ENCODE measurements at regions not wholly inside any gene's neighbourhood (a gene's known extent, or its start where the extent isn't known, plus 50 kb on each side); places are given as distances from the start of the nearest gene placed in this dataset.

DNA sequence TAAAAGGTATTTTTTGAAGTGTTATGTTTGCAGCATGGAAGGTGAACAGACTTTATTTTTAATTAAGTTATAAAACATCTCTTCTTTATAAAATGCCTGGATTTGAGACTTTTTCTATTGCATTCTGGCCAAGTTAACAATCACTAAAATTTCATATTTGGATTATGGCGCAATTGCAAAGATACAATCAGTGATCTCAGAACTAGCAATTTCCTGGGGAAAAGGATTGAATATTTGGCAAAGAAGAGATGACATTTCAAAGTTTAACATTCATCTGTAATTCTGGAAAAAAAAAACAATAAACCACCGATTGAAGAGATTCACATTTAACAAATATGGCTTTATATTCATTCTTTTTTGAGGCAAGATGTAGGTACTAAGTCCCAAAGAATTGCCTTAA lies 378.0 kb downstream of the LRRC70 start:
- 76% methylated on average over 2 of the region's 2 CpGs for WGBS
- H3K27me3 ChIP-seq = no peaks in the 10 kb centered on the region

DNA sequence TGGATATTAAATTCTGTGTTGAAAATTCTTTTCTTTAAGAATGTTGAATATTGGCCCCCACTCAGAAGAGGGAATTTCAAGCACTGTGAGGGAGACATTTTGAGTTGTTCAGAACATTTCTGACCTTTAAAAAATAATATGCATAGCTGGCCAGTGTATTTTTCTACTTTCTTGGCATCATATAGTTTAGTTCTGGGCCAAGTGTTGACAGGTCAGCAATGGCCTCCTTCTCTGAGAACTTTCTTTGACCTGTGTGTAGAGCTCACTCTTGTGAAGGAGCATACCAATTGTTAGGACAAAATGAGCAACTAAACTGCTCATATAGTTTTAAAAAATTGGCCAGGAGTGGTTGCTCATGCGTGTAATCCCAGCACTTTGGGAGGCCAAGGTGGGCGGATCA lies 376.0 kb downstream of the LRRC70 start:
- H3K27me3 ChIP-seq = no peaks in the 10 kb centered on the region
- no peak overlapping the region for H3K4me3 ChIP-seq
- no peak overlapping the region for H3K27ac ChIP-seq
- DNase-seq (ENCODE audit: low spot score in 2 of 2) = no peak
- no peaks in the 10 kb centered on the region for H3K9me3 ChIP-seq
- H3K36me3 ChIP-seq = no peaks in the 10 kb centered on the region
- 100% methylated on average over 2 of the region's 2 CpGs for WGBS
- TF ChIP-seq EP300 (IDR thresholded peaks at IDR 0.05) = no peak
- TF ChIP-seq CTCF (IDR thresholded peaks at IDR 0.05) = no peak
- no peaks in the 10 kb centered on the region for H3K4me1 ChIP-seq

More for the DNA sequence above, 378.0 kb downstream of the LRRC70 start:
- no peak for DNase-seq (ENCODE audit: low spot score in 2 of 2)
- TF ChIP-seq POLR2AphosphoS5 (IDR thresholded peaks at IDR 0.05) (no peak), POLR2A (IDR thresholded peaks at IDR 0.05) (no peak), CTCF (IDR thresholded peaks at IDR 0.05) (no peak), EP300 (IDR thresholded peaks at IDR 0.05) (no peak)
- H3K4me3 ChIP-seq = no peak overlapping the region
- no peaks in the 10 kb centered on the region for H3K9me3 ChIP-seq
- no peak overlapping the region for H3K27ac ChIP-seq
- H3K4me1 ChIP-seq = no peaks in the 10 kb centered on the region
- no peaks in the 10 kb centered on the region for H3K36me3 ChIP-seq

- no peaks in the 10 kb centered on the region for H3K9me3 ChIP-seq
- 50% methylated on average over 1 of the region's 1 CpG for whole genome bisulfite sequencing
- no peaks in the 10 kb centered on the region for H3K4me1 ChIP-seq
- H3K27ac ChIP-seq = no peak overlapping the region
- DNase-seq (ENCODE audit: low spot score in 2 of 2) = no peak
- H3K27me3 ChIP-seq = no peaks in the 10 kb centered on the region
- no peak overlapping the region for H3K4me3 ChIP-seq
- TF ChIP-seq POLR2AphosphoS5 (IDR thresholded peaks at IDR 0.05) = no peak
- TF ChIP-seq CTCF (IDR thresholded peaks at IDR 0.05) = no peak
- TF ChIP-seq POLR2A (IDR thresholded peaks at IDR 0.05) = no peak
- no peak for TF ChIP-seq EP300 (IDR thresholded peaks at IDR 0.05)
- H3K36me3 ChIP-seq = no peaks in the 10 kb centered on the region
Measured at GRCh38 chr5:62948301-62948700, 369.7 kb downstream of the LRRC70 start.

DNA sequence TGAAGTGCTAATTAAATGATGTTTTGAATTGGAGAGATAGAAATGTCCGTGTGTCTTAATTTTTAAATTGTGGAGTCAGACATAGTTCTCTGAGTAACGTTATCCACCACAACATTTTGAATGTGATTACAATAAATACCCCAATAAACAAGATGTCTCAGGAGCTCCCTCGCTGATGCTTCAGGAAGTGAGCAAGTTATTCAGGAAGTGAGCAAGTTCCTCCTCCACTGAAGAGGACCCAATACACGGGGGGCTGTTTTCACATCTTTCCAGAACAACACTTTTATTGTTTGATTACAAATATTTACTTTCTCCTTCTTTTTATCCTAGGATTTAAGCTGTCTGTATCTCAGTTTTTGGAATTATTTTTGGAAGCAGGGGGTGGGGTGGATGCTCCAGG lies 363.8 kb downstream of the LRRC70 start:
- DNase-seq (ENCODE audit: low spot score in 2 of 2) = no peak
- Histone ChIP-seq H3K27ac (no peak overlapping the region), H3K36me3 (no peaks in the 10 kb centered on the region), H3K27me3 (no peaks in the 10 kb centered on the region), H3K4me3 (no peak overlapping the region), H3K4me1 (no peaks in the 10 kb centered on the region), H3K9me3 (no peaks in the 10 kb centered on the region)
- WGBS = 57% methylated on average over 4 of the region's 4 CpGs
- no peak for TF ChIP-seq CTCF (IDR thresholded peaks at IDR 0.05)
- TF ChIP-seq POLR2AphosphoS5 (IDR thresholded peaks at IDR 0.05) = no peak
- TF ChIP-seq POLR2A (IDR thresholded peaks at IDR 0.05) = no peak
- TF ChIP-seq EP300 (IDR thresholded peaks at IDR 0.05) = no peak

DNA sequence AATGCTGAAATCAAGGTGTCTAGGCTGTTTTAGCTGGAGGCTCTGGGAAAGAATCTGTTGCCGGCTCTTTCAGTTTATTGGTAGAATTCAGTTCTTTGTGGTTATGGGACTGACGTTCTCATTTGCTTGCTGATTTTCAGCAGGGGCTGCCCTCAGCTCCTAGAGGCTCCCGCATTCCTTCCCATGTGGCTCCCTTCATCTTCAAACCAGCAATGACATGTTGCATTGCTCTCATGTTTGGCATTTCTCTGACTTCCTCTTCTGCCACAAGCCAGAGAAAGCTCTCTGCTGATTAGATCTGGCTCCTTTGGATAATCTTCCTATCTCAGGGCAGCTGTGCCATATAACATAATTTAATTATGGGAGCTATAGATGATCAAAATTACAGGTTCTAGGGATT lies 360.3 kb downstream of the LRRC70 start:
- no peak overlapping the region for H3K27ac ChIP-seq
- no peaks in the 10 kb centered on the region for H3K27me3 ChIP-seq
- DNase-seq (ENCODE audit: low spot score in 2 of 2) = no peak
- no peaks in the 10 kb centered on the region for H3K4me1 ChIP-seq
- H3K9me3 ChIP-seq = no peaks in the 10 kb centered on the region
- H3K36me3 ChIP-seq = no peaks in the 10 kb centered on the region
- WGBS = 20% methylated on average over 3 of the region's 3 CpGs
- TF ChIP-seq EP300 (IDR thresholded peaks at IDR 0.05) = no peak
- no peak for TF ChIP-seq POLR2AphosphoS5 (IDR thresholded peaks at IDR 0.05)
- no peak for TF ChIP-seq POLR2A (IDR thresholded peaks at IDR 0.05)
- no peak for TF ChIP-seq CTCF (IDR thresholded peaks at IDR 0.05)
- no peak overlapping the region for H3K4me3 ChIP-seq

Data from suprapubic skin (tissue), 4 donors.